Activated CD4-positive, CD25-positive, alpha-beta regulatory T cell treated with anti-CD3 and anti-CD28 coated beads, Interleukin-2, amount 50 U/mL, for 72 hours (primary cell): ENCODE measurements at regions not wholly inside any gene's neighbourhood (a gene's known extent, or its start where the extent isn't known, plus 50 kb on each side); places are given as distances from the start of the nearest gene placed in this dataset.
"Not testable (repeated sequence)": the region's sequence is repeated elsewhere in the genome, so short reads cannot be mapped to it uniquely, and the experiment has no call there.

ENCODE experiments used
- DNase-seq: peaks from one replicate; pipeline ENCODE4 v3.0.0; 2021

DNA sequence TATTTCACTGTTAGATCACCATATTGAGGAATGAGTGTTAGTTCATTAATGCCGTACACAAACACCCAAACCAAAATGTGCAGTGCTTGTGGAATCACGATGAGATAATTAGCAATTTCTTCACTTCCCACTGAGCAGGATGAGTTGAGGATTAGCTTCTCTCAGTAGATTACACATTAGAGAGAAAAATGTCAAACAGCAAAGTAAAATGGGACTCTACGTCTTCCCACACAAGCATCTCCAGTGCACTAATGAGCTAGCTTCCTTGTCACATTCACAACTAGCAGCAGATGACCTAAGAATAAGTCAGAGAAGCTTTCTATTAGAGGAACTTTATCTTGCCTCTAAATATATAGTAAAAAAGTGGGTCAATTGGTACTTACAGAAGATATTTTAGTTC, 926.9 kb downstream of the TSN start:
- no peak for DNase-seq

DNA sequence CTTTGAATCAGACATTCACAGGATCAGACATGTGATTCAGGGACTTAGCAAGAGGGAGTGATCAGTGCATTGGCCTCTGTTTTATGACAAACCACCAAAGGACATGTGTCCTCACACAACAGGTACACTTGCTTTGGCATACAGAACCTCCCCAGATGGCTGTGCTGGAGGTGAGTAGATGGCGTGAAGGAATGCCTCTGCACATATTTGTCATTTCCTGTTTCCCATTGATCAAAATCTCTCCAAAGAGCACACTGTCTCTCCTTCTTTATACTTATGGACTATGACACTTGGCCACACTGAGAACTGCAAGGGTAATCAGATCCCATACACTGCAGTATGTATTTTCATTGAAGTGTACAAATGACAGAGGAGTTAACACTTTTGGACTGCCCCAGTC, 927.6 kb downstream of the TSN start:
- DNase-seq = no peak

DNA sequence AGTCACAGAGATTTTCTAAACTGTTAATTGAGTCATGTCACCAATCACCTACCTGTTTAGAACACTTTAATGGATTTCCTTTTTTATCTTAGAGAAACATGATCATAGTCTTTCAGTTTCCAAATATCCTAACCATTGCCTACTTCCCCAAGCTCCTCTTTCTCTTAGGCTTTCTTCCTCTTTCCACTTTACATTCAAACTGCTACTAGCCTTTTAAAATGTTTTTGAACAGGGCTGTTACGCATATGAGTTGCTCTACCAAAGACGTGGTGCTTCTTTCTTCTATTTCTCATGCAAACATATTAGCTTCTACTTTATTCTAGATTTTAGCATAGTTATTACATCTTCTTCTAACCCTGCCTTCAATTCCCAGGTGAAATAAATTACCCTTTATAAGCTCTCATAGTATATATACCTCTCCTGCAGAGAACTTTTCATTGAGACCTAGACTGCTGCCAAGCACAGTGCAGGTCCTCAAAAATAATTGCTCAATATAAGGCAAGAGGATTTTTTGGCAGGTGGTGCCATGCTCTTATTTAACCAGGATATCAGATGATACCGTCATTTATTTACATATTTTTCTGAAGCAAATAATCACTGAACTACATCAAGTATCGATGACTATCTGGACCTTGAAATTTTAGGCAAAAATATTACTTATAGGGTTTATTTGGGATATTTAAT, 937.1 kb downstream of the TSN start:
- DNase-seq = no peak

- DNase-seq = no peak
These were observed 942.0 kb downstream of the TSN start for GRCh38 chr2:122697415-122697814.

GRCh38 chr2:122703676-122704075, 948.2 kb downstream of the TSN start:
- no peak for DNase-seq

- DNase-seq = no peak
These were observed 948.7 kb downstream of the TSN start for GRCh38 chr2:122704109-122704563.

DNA sequence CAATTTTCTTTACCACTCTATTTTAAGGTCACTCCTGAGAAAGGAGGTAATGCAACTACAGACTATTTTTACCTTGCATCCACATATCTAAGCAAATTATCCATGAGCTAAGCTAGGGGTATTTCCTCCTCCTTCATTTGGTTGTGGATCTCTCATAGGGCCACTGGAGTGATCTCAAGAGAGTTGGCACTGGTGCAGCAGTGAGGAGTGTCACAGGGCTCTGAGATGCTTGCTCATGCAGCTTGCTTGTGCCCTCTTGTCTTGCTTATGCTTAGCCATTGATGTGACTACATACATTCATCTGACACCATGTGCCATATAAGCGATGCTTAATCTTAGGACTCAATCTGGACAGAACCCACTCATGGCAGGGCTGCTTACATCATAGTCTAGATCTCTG, 950.3 kb downstream of the TSN start:
- no peak for DNase-seq

- no peak for DNase-seq
These were observed 951.3 kb downstream of the TSN start for GRCh38 chr2:122706757-122707223.

GRCh38 chr2:122707224-122707824, 951.9 kb downstream of the TSN start:
- no peak for DNase-seq

GRCh38 chr2:122710049-122710448, 954.6 kb downstream of the TSN start:
- no peak for DNase-seq

DNA sequence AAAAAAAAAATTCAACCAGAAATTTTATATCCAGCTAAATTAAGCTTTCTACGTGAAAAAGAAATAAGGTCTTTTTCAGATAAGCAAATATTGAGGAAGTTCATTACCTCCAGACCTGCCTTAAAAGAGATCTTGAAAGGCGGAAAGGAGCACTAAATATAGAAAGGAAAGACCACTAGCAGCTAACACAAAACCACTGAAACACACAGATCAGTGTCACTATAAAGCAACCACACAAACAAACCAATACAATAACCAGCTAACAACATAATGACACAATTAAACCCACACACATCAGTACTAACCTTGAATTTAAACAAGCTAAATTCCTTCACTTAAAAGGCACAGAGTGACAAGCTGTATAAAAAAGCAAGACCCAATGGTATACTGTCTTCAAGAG, 958.3 kb downstream of the TSN start:
- no peak for DNase-seq

- DNase-seq = not testable (repeated sequence)
These were observed 965.4 kb downstream of the TSN start for GRCh38 chr2:122720822-122721221.

DNA sequence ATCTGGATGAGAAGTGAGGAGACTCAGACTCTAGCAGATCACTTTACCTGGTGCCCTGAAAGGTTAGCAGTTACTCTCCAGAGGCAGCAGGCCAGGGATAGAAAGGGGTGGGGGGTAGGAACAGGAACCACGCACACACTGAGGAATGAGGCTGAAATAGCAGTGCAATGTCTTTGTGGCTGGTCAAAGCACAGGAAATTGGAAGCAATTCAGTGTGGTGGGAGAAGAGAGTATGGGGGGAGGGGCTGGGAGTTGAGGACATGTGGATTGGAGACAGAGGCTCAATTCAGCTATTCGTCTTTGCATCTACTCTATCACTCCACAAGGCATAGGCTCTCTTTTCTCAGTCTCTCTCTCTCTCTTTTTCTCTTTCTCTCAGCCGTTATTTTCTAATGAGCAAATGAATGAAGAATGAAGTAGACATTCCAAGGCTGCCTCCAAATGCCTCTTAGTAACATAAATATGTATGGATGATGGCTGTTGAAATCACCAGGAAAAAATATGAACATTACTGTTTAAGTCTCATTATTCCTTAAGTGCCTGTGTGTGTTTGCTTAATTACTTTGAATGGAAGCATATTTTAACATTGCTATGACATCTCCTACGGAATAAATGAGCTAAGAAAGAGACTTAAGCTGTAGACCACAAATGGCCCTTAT, 979.4 kb downstream of the TSN start:
- DNase-seq = no peak

DNA sequence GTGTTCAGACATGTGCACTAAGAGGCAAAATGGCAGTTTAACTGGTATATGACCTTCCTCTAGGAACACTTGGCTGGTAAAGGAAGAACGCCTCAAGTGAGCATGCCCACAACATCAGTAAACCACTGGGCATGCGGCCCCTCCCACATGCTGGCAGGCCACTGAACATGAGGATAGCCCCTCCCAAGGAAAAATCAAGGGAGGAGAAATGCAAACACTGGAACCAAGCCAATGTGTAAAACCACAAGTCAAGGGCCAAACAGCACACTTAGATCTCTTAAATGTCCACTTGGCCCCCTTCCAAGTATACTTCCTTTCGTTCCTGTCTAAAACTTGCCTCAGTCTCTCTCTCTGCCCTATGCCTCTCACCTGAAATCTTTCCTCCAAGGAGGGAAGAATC, 980.8 kb downstream of the TSN start:
- no peak for DNase-seq

- DNase-seq = no peak
These were observed 982.1 kb downstream of the TSN start for GRCh38 chr2:122737429-122738077.

- DNase-seq = no peak
These were observed 984.5 kb downstream of the TSN start for GRCh38 chr2:122739732-122740593.

DNA sequence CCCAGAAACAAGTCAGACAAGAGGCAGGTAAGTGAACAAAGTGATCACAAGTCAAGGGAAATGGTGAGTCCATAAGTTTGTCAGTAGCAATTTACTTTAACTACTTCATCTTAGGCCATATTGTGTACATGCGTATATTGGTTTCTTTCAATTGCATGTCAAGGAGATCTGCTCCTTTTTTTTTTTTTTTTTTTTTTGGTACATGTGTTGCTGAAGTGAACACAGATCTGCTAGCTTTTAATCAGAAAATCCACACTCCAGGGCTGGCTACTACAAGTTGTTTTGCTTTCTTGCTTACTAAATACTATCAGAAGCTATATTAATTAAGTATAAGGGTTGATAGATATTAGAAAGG, 985.1 kb downstream of the TSN start:
- DNase-seq = no peak

DNA sequence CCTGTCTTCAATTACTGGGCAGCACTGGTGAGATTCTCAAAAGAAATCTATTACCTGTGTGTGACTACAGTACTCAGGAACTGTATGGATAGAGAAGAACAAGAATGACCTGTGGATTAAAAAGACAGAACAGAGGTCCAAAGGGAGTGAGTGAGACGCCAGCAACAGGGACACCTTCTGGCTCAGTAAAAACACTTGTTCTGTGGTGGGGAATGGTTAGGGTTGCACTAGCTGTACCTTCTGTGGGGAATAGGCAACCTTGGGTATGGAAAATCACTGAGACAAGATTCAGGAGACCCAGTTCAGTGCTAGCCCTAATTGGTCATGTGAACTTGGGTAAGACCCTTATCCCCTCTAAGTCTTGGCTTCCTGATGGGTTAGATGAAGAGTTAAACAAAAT, 986.0 kb downstream of the TSN start:
- DNase-seq = no peak

DNA sequence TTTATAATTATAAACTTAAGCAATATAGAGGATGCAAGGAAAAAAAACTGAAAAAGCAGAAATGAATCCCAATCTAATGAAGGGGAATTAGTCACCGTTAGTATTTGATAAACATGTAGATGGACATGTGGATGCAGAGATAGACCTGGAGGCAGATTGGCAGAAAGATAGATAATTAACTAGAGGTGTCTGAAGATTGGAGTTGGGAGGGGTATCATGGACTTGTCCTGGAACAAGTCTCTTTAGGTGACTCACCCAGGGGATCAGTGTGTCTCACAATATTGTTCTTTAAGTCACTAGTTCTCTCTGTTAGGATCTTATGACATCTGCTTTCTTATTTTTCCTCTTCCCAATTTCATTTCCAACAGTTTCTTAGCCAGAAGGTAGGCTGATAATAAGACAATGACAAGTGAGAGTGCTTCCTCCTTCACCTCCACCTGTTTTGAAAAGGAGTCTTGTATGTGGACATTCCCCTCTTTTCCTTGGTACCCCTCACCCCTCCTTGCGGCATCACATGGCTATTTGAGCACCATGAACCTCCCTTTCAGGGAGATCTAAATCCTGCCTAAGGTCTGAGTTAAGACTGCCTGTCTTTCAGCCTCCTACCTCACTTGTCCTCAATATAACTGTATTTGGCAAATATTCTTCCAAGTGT, 987.7 kb downstream of the TSN start:
- no peak for DNase-seq

DNA sequence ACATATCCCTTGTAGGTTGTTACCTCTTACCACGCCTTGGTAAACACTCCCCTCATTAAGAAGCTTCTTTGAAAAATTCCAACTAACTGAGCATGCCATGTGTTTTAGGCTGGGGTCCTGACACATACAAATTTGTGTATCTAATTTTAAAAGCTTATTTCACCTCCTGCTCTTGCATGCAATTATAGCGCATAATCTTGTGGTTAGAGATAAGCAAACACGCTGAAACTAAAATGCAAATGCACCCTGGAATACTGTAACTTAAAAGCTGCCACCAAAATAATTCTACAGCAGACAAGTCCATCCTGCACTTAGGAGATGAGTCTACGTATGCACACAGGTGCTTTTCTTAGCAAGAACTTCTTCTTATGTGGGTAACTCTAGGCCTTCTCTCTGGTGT, 990.2 kb downstream of the TSN start:
- no peak for DNase-seq

- no peak for DNase-seq
These were observed 992.2 kb downstream of the TSN start for GRCh38 chr2:122747670-122748069.

- no peak for DNase-seq
These were observed 993.1 kb downstream of the TSN start for GRCh38 chr2:122748552-122749011.
